NCI-H187 (cell line): ENCODE measurements at regions not wholly inside any gene's neighbourhood (a gene's known extent, or its start where the extent isn't known, plus 50 kb on each side); places are given as distances from the start of the nearest gene placed in this dataset.

Source experiments
- DNase-seq, 2 experiments: peaks; one replicate each; lab custom pipeline; 2025; lab: John Stamatoyannopoulos, UW

DNA sequence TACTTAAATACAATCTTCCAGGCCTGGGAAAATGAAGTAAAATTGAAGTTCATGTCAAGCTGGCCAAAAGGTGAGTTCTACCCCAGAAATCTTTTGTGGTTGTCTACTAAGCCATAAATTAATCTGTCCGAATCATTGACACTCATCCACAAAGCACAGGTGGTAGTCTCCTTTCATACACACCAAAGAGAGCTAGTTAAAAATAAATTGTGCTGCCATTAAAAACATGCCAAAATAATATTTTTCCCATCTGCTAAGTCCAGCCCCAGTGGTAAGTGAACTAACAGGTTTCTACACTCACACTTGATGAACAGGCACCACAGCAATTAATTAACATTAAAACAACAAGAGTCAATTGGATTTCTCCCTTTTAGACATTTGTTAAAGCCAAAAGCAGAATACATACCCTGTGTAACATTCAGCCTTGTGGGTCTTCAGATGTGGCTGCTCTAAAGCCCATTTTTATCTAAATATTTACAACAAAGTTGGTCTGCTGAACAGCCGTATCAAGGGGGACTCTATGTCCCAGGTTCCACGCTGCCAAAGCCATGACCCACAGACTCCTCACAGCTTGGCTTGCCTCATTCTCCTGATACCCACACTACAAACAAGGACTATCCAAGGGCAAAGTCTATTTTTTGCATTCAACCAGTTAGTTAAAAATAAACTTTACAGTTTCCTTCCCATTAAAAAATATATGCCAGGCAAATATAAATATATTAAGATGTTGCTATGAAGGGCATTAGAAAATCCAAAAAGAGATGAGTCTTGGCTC is 490.4 kb downstream of the BMP2 start:
- no peak for DNase-seq

DNA sequence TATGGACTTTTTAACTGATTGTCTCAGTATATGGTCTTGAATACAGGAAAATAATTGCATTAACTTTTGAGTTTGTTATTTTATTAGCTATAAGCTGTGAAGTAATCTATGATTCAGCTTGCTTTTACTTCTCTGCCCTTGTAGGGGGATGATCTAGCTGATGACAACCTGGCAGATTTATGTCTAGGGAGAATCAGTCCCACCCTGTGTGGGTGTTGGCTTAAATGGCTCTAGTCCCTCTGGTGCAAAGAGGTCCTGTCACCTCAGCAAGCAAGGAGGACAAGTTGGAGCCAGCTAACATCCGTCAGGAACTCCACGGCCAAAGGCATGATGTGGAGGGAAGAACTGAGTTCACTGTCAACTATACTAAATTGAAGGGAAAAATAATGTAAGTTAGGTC is 495.3 kb downstream of the BMP2 start:
- DNase-seq = no peak

DNA sequence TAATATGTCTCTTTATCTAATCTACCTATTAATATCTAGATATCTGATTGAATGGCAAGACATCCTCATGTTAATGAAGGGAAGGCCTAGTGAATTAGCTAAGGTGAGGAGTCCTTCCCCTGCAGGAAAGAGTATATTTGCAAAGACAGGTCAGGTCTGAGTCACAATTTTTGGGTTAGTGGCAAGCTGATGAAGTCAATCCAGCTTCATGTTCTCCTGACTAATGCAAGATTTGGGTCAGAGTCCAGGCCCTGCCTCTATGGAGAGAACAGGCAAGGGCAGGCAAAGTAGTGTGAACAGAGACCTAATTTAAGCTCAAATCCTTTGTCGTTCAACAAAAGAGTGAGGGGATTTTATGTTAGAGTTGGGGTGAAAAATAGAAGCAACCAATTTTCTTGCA is 496.7 kb downstream of the BMP2 start:
- no peak for DNase-seq

DNA sequence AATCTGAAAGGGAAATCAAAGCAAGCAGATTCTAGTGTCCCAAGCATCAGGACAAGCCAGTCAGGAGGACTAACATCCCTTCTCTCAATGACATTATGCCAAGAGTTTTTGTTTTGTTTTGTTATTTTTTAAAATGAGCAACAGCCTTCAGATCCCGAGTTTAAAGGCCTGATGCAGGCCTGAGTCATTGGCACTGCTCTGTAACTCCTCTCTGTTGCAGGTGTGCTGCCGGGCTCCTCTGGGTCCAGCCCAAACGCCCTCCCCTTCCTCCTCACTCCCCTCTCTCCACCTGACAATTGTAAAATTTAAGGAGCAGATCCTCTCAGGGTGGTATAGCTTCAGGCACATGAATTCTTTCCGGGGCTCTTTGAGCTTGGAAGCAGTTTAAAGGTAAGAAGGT is 502.0 kb downstream of the BMP2 start:
- no peak for DNase-seq

DNA sequence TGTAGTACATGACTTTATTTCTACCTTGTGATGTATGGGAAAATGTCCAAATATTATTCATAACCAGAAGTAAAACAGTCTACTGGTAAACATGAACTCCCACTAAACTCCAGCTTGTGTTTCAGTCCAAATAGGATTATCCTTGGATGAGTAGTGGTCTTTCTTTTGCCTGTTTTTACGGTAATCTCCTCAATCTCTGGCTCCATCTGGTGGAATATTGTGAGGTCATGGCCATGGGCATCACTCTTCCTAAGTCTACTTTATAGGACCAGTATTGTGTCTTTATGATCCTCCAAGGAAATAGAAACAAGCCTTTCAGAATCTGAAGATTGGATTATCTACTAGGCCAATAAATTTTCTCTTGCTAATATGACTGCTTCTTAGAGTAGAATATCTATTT is 505.0 kb downstream of the BMP2 start:
- DNase-seq = no peak

DNA sequence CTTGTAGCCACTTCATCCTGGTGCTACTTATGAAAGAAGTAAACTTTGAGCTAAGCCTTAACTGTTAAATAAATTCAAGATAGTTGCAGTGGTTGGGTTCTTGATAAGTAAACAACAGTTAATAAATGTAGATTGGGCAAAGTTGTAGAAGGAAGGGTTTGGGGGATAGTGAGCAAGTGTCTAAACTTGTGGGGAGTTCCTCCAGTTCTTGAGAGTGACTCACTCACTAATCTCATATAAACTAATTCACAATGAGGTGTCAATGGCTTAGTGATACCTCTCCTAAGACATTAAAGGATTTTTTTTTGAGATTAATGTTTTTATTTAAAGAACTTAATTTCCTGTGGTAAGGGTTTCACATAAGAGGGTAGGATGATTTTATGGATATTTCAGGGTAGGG is 507.4 kb downstream of the BMP2 start:
- DNase-seq = no peak

DNA sequence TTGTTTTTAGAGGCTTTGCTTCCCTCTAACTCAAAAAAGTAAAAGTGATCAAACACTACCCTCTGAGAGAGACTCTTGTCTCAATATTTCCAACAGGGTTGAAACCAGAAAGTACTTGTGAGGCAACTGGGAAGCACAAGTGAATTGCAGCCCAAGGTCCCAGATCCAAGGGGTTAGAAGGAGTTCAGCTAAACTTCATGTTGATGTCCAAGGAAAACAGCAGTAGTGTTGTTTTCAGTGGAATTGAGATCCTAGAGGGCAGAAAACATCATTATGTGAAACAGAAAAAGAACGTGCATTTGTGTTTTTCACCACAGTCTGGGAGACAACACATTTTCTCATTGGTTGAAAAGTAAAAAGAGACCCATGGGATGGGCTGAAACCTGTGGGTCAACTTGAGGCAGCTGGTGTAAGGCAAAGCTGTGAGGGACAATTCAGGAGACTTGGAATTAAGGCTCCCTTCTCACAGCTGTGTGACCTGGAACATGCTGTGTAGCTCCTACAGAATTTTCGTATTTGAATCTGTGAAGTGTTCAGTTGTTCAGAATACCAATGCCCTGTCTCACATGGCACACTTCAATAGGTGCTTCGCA is 508.3 kb downstream of the BMP2 start:
- no peak for DNase-seq

DNA sequence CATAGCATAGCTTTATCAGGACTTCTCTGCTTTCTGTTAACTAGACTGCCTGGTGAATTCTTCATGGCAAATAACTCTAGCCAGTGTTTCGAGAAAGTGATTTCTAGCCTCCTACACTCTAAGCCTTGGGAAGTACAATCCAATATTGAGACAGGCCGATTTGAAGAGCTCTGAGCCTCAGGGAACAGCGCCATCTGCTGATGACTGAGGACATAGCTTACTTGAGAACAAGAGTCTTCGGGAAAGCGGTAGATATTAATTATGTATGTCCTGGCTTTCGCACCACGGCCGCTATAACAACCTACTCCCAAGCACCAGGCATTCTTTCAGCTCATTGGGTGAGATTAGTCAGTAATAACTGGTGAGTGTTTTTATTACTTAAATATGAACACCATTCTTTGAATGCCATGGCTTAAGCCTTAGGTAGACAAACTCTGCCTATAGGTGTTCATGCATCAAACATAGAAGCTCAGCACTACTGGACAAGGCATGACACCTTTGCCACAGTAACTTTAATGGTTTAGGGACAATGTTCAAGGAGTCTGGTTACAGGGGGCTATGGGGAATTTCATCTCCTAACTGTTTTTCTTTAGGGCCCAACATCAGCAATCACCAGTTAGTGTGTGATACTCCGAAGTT is 518.6 kb downstream of the BMP2 start:
- peak; percentile 61 to 83 for DNase-seq

DNA sequence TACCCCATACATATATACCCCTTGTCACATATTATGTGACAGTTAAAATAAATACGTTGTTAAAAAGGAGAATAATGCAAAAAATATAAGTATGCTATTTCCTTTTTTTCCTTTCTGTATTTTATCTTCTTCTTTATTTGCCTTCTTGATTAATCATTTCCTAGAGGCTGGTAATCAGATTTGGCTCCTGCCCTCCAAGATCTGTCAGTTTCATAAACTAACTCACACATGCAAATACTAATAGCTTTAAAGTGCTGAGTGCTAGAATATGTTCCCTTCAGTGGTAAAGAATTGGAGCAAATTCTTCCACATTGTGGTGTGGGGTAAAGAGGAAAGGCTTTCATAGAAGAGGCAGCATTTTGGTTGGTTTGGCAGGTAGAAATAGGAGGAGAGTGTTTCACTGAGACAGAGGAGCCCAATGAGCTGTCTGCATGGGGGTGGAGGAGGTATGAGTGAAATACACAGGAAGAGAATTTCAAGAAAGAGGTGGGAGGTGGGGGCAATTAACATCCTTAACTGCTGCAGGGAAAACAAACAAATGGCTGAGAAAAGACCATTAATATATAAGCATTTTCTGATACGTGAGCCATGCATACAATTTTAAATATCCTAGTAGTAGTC is 523.9 kb downstream of the BMP2 start:
- no peak for DNase-seq

DNA sequence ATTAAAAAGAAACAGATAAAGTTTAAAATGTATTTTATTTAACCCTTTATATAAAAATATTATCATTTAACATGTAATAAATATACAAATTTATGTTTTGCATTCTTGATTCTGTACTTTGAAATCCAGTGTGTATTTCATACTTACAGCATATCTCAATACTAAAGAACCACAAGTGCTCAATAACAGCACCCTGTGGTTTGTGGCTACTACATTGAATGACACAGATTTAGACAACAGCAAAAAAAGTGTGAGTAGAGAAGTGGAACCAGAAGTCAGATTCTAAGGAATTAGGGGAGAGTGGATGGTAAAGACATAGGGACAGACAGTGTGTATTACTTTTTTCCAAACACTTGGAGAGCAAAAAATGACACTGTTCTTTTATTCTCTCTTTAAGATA is 524.5 kb downstream of the BMP2 start:
- no peak for DNase-seq

DNA sequence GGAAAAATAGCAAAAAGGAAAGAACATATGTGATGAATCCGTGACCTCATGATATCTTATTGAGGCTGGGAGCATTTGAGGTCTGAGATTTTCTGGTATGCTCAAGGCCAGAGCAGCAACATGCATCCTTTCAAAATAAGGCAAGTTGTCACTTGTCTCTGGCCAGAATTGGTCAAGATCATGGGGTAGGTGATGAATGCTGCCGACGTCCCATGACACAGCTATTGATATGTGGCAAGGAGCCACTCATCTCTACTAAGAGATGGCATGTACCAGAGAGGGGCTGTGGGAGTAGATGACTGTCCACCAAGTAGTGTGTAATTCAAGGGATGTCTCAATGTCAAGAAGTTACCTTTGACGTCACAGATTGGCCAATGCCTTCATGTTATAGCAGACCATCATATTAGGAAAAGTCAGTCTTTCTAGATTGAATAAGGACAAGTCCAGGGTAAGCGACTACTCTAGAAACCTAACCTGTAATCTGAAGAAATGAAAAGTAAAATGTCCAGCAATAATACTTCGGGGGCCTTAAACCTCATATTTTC is 527.4 kb downstream of the BMP2 start:
- no peak for DNase-seq

DNA sequence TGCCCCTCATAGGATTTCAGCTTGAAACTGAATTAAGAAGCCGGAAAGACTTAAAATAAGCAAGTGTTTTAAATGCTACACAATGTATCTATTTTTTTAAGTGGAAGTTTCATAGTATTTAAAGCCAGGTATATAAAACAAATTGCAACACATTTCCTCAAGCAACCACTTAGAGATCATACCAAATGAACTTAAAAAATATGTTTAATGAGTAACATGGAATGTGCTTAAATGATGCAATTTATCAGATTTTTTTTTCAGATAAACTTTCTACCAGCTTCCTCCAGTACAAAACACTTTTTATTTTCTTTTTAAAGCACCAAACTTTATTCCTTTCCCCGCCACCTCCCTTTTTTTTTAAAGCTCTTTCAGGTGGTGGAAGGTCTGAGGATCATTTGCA is 534.3 kb downstream of the BMP2 start:
- DNase-seq = no peak

DNA sequence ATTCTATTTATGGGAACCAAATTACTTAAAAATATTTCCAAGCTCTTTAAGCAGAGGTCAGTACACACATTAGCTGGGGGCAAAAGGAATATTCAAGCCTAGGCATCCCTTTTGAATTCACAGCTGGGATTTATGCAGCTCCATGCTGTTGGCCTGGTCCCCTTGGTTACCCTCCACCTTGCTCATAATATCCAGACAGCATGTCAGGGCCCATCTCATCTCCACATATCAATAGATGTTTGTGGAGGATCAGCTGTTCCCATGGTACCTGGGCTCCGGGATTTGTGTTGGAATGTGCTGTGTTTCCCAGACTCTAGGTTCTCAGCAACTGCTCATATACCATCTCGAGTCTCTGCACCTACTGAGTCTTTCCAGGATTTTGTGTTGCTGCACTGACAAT is 534.8 kb downstream of the BMP2 start:
- no peak for DNase-seq

DNA sequence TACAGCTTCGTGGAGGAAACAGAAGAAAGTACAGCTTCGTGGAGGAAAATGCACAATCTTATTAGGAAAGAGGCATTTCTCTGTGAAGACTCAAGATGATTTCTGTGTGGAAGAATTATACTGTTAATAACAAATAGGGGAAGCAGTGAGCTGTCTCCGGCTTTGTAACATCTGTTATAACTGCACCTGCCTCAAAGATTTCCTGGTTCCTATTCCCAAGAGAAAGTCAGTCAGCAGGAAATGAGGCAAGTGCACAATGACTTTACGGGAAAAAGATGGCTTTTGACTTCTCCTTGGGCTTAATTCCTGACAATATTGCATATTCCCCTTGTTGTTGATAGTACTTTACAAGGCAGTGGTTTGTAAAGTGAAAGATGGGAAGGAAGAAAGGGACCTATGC is 538.5 kb downstream of the BMP2 start:
- DNase-seq = no peak

DNA sequence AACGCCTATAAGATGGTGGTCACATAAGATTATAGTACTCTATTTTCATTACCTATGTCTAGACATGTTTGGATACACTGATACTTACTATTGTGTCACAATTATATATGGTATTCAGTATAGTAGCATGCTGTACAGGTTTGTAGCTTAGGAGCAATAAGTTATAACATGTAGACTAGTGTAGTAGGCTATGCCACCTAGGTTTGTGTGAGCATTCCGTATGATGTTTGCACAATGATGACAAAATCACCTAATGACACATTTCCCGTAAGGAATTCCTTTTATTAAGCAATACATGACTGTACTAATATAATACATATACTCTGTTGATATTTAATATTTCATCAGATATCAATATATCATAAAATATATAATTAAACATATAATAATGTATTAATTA is 540.7 kb downstream of the BMP2 start:
- DNase-seq = no peak

DNA sequence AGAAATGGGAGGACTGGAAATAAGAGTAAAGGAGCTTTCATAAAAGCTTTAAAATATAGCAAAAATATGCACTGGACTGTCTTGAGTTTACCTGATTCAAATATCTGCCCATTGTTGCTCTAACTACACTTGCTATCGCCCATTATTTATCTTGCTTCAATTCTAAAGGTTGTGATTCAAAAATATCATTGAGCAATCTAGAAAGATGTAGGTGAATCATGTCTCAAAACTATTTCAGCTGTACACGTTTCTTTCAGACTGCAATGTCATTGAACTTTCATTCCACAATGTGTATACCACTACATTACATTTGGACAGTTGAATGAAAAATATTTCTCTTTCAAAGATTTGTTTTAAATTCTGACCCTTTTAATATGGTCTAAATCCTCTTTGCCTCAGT is 545.6 kb downstream of the BMP2 start:
- DNase-seq = no peak

DNA sequence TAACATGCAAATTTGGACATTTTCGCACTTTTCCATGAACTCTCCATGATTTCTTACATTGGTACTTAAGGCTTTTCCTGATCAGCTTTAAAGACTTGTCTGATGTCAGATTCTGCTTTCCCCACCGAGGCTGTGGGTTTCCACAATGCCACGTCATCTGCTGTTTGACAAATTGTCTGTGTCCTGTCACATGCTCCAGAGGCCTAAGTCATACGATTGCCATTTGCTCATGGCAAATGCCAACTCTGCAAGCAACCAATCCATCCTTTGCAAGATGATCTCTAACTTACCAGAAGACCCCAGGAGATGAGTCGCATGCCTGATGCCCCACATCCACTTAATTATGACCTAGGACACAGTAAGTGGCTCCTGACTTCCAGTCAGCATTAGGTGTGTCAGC is 556.5 kb downstream of the BMP2 start:
- no peak for DNase-seq

DNA sequence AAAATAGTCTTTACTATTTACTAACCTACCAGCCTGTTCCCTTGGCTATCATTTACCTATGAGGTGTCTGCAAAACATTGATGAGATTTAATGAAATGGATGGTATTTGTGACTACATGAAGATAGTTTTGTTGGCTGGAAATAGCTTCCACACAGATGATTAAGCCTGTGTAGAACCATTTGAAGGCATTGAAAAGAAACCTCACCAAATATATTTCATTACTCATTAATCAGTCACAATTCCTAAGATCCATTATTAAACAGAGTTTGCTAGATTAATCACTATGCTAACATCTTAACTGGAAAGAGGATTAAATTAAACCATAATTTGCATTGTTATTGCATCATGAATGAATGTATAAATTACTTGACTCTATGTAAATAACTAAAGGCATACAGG is 560.3 kb downstream of the BMP2 start:
- no peak for DNase-seq

DNA sequence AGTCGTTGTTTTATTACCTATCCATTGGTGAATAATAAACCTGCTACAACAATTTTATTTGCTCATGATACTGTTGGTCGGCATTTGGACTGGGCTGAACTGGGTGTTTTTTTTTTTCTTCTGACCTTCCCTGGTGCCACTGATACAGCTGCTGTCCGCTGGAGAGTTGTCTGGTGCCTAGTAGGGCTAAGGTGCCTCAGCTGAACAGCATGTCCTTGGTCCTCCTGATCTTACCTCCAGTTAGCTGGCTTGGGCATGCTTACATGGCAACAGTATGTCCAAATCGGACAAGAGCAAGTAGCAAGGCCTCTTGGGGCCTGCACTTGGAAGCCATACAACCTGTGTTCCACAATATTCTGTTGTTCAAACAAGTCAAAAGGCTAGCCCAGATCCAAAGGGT is 563.4 kb downstream of the BMP2 start:
- no peak for DNase-seq

DNA sequence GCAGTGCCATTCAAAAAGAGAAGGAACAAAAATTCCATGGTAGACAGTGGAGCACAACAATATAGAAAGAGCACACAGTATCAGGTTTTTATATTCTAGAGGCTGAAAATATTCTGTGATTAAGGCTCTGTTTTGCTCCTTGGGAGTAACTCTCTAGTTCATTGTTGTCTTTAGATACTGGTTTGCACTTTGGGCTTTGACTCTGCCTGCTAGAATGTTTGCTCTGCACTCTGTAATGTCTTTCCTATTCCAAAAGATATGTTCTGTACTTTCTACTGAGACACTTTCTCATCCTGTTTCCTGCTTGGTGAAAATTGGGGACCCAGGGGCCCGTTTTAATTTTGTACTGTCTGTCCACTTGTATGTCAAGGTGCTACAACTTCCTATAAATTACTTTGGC is 564.7 kb downstream of the BMP2 start:
- DNase-seq = no peak

DNA sequence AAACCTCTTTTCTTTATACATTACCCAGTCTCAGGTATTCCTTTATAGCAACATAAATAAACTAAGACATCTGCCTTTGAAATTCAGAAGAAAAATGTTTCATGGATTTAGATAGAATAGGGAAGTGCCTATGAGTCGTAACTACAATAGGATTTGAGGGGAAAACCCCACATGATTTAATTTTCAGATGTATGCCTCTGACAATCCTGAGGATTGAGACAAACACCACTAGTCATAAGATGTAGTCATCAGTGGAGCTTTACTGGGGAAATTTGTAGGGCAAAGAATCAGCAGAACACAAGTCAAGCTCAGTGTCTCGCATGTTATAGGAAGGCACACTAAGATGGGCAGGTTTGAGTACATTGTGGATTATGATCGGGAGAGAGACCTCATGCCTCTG is 566.4 kb downstream of the BMP2 start:
- no peak for DNase-seq

DNA sequence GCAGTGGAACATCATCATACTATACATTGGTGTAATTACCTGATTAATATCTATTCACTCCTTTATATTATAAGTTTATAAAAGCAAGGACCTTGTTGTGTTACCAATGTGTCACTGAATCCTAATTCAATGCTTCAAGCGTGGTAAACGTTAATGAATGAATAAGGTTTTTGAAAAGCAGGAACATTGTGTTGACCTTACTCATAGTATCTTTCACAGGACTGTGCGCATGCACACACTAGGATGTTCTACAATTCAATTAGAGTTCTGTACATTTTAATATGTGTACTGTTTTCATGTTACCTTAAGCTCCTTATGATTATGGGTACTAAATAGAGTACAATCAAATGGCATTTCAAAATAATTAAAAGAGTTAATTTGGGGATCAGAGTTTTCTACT is 578.5 kb downstream of the BMP2 start:
- DNase-seq = no peak

DNA sequence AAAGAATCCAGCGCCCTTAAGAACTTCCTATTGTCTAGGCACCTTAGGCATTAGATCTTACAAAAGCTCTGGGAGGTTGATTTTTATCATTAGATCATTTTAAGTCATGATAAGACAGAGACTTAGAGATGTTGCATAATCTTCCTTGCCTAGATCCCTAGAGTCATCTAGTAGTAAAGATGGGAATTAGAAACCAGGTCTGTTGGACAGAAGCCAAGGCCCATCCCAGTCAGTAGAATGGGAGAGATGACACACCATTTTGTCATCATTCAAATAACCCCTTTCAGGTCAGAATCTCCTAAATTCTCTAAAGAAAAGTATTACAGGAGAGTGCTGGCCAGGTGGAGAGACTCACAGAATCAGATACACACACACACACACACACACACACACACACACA is 579.1 kb downstream of the BMP2 start:
- DNase-seq = no peak
